Liver (tissue), 8 donors: ENCODE measurements at regions not wholly inside any gene's neighbourhood (a gene's known extent, or its start where the extent isn't known, plus 50 kb on each side); places are given as distances from the start of the nearest gene placed in this dataset.

Experiments used
- DNase-seq: peaks from one replicate; pipeline ENCODE4 v3.0.0-alpha.2; 2017; ENCODE audit warnings: low spot score
- H3K27ac ChIP-seq, 2 donors: one replicate each; pipeline ENCODE4 v1.7.0; 2013; ENCODE audit warnings: inconsistent platforms in 2 of 2, low read length in 2 of 2, control low read depth in 1 of 2, low read depth in 1 of 2, mild to moderate bottlenecking in 1 of 2
- H3K27me3 ChIP-seq, 4 donors: one replicate each; pipeline versions ENCODE4 v1.6.1 to v1.7.0; 2013; ENCODE audit warnings: low read length in 3 of 4, inconsistent platforms in 1 of 4, mild to moderate bottlenecking in 1 of 4, moderate library complexity in 1 of 4; ENCODE audit not compliant: control insufficient read depth in 4 of 4, insufficient read depth in 4 of 4
- H3K36me3 ChIP-seq, 4 donors: one replicate each; pipeline versions ENCODE4 v1.6.1 to v1.7.0; 2013; ENCODE audit warnings: low read length in 3 of 4, mild to moderate bottlenecking in 3 of 4, low read depth in 1 of 4, moderate library complexity in 1 of 4; ENCODE audit not compliant: control insufficient read depth in 4 of 4, insufficient read depth in 3 of 4
- H3K4me1 ChIP-seq, 4 donors: one replicate each; pipeline versions ENCODE4 v1.6.1 to v1.7.0; 2013; ENCODE audit warnings: low read length in 3 of 4, mild to moderate bottlenecking in 3 of 4, moderate library complexity in 1 of 4; ENCODE audit not compliant: control insufficient read depth in 4 of 4, insufficient read depth in 4 of 4
- H3K4me3 ChIP-seq, 3 donors: one replicate each; pipeline versions ENCODE4 v1.6.1 to v1.7.0; 2013; ENCODE audit warnings: low read length in 3 of 3, control low read depth in 1 of 3, low read depth in 1 of 3, mild to moderate bottlenecking in 1 of 3
- H3K9ac ChIP-seq, 2 donors: one replicate each; pipeline ENCODE4 v1.7.0; 2013; ENCODE audit warnings: low read length in 2 of 2, mild to moderate bottlenecking in 2 of 2, moderate library complexity in 2 of 2, control low read depth in 1 of 2, low read depth in 1 of 2
- H3K9me3 ChIP-seq, 4 donors: one replicate each; pipeline versions ENCODE4 v1.6.1 to v1.7.0; 2013; ENCODE audit warnings: low read length in 3 of 4; ENCODE audit not compliant: control insufficient read depth in 4 of 4
- ATF3 ChIP-seq: IDR thresholded peaks from 2 replicates; pipeline ENCODE4 v1.6.1; 2016; ENCODE audit warnings: antibody characterized with exemption
- CTCF ChIP-seq: fragments of 150-350 bp; IDR thresholded peaks from 2 replicates; pipeline ENCODE4 v1.5.1; 2017; ENCODE audit warnings: improper control_type of control experiment, low read depth, low read length; ENCODE audit not compliant: missing input control
- EGR1 ChIP-seq, 2 donors: IDR thresholded peaks; 2 replicates each; pipeline ENCODE4 v1.6.1; 2016 to 2018; ENCODE audit warnings: antibody characterized with exemption in 2 of 2, low read depth in 2 of 2
- FOXA1 ChIP-seq: IDR thresholded peaks from 2 replicates; pipeline ENCODE4 v1.6.1; 2016; ENCODE audit warnings: antibody characterized with exemption
- FOXA2 ChIP-seq: IDR thresholded peaks from 2 replicates; pipeline ENCODE4 v1.6.1; 2016; ENCODE audit warnings: antibody characterized with exemption
- GABPA ChIP-seq, 2 donors: IDR thresholded peaks in 1 of 2; conservative IDR thresholded peaks in 1 of 2; 2 replicates each; pipeline ENCODE4 v1.6.1; 2016; ENCODE audit warnings: antibody characterized with exemption in 2 of 2, mild to moderate bottlenecking in 1 of 2, moderate library complexity in 1 of 2
- HNF4A ChIP-seq, 2 donors: conservative IDR thresholded peaks; 2 replicates each; pipeline ENCODE4 v1.6.1; 2016; ENCODE audit warnings: antibody characterized with exemption in 2 of 2, mild to moderate bottlenecking in 2 of 2
- HNF4G ChIP-seq: IDR thresholded peaks from 2 replicates; pipeline ENCODE4 v1.6.1; 2016; ENCODE audit warnings: antibody characterized with exemption
- JUND ChIP-seq, 2 donors: IDR thresholded peaks; 2 replicates each; pipeline ENCODE4 v1.6.1; 2016; ENCODE audit warnings: antibody characterized with exemption in 2 of 2
- MAX ChIP-seq: IDR thresholded peaks from 2 replicates; pipeline ENCODE4 v1.6.1; 2016; ENCODE audit warnings: antibody characterized with exemption
- NR2F2 ChIP-seq: IDR thresholded peaks from 2 replicates; pipeline ENCODE4 v1.6.1; 2016; ENCODE audit warnings: antibody characterized with exemption
- RAD21 ChIP-seq, 2 donors: IDR thresholded peaks; 2 replicates each; pipeline ENCODE4 v1.6.1; 2016; ENCODE audit warnings: antibody characterized with exemption in 2 of 2, mild to moderate bottlenecking in 2 of 2
- REST ChIP-seq: IDR thresholded peaks from 2 replicates; pipeline ENCODE4 v1.6.1; 2016; ENCODE audit warnings: antibody characterized with exemption, mild to moderate bottlenecking
- RXRA ChIP-seq, 2 donors: IDR thresholded peaks; 2 replicates each; pipeline ENCODE4 v1.6.1; 2017 to 2018; ENCODE audit warnings: antibody characterized with exemption in 2 of 2, mild to moderate bottlenecking in 1 of 2
- SP1 ChIP-seq: IDR thresholded peaks from 2 replicates; pipeline ENCODE4 v1.6.1; 2018; ENCODE audit warnings: antibody characterized with exemption, mild to moderate bottlenecking
- TAF1 ChIP-seq: conservative IDR thresholded peaks from 2 replicates; pipeline ENCODE4 v1.6.1; 2016; ENCODE audit warnings: antibody characterized with exemption, mild to moderate bottlenecking
- YY1 ChIP-seq: IDR thresholded peaks from 2 replicates; pipeline ENCODE4 v1.6.1; 2016; ENCODE audit warnings: antibody characterized with exemption, mild to moderate bottlenecking
- ZBTB33 ChIP-seq: IDR thresholded peaks from 2 replicates; pipeline ENCODE4 v1.6.1; 2016; ENCODE audit warnings: antibody characterized with exemption
- WGBS: extraction: QIAGEN DNeasy Blood & Tissue Kit; methylation state at CpG from one replicate; pipeline ENCODE4 v1.1.7; 2013; 5-methylcytosine and 5-hydroxymethylcytosine counted together
- donor health status: healthy.
- donor health status: healthy.
- donor health status: healthy.
- donor health status: healthy.
- donor health status: healthy.

- no peak overlapping the region for H3K4me3 ChIP-seq
- WGBS: 81% methylated on average over 1 of the region's 1 CpG
- no peak for DNase-seq
- H3K27me3 ChIP-seq: no peaks in the 10 kb centered on the region
- no peaks in the 10 kb centered on the region for H3K36me3 ChIP-seq
- H3K27ac ChIP-seq: no peak overlapping the region
- TF ChIP-seq RAD21 (IDR thresholded peaks at IDR 0.05) (peak in 1 of 2 donors; percentile 8), CTCF (peak; percentile 2), HNF4A (conservative IDR thresholded peaks at IDR 0.05) (no peak)
- no peaks in the 10 kb centered on the region for H3K4me1 ChIP-seq
- H3K9ac ChIP-seq: no peak overlapping the region
- no peaks in the 10 kb centered on the region for H3K9me3 ChIP-seq
Measured at GRCh38 chr1:118716775-118717174, 271.4 kb downstream of the TBX15 start.

GRCh38 chr1:118711356-118711755 is 276.8 kb downstream of the TBX15 start:
- H3K27me3 ChIP-seq: no peaks in the 10 kb centered on the region
- DNase-seq: no peak
- no peaks in the 10 kb centered on the region for H3K36me3 ChIP-seq
- 47% methylated on average over 2 of the region's 2 CpGs for WGBS
- H3K27ac ChIP-seq: no peak overlapping the region
- TF ChIP-seq JUND (IDR thresholded peaks at IDR 0.05): no peak
- TF ChIP-seq NR2F2: no peak
- no peak for TF ChIP-seq GABPA (IDR thresholded peaks at IDR 0.05 in 1 of 2, conservative IDR thresholded peaks at IDR 0.05 in 1 of 2)
- TF ChIP-seq SP1: no peak
- no peak for TF ChIP-seq RAD21 (IDR thresholded peaks at IDR 0.05)
- no peak for TF ChIP-seq HNF4G
- no peak for TF ChIP-seq TAF1
- no peak for TF ChIP-seq CTCF
- TF ChIP-seq FOXA2: no peak
- no peak for TF ChIP-seq REST
- no peak for TF ChIP-seq YY1
- TF ChIP-seq ATF3: no peak
- no peak for TF ChIP-seq RXRA (IDR thresholded peaks at IDR 0.05)
- no peak for TF ChIP-seq EGR1 (IDR thresholded peaks at IDR 0.05; ENCODE audit: low read depth in 2 of 2)
- TF ChIP-seq FOXA1: no peak
- TF ChIP-seq ZBTB33: no peak
- TF ChIP-seq HNF4A (conservative IDR thresholded peaks at IDR 0.05): no peak
- no peak for TF ChIP-seq MAX
- no peak overlapping the region for H3K9ac ChIP-seq
- H3K4me3 ChIP-seq: no peak overlapping the region
- H3K4me1 ChIP-seq: no peaks in the 10 kb centered on the region
- no peaks in the 10 kb centered on the region for H3K9me3 ChIP-seq
